HuH-7.5 (cell line): ENCODE measurements at regions not wholly inside any gene's neighbourhood (a gene's known extent, or its start where the extent isn't known, plus 50 kb on each side); places are given as distances from the start of the nearest gene placed in this dataset.

Source experiments
- DNase-seq: peaks from one replicate; pipeline ENCODE4 v3.0.0; 2011; ENCODE audit warnings: low spot score

DNA sequence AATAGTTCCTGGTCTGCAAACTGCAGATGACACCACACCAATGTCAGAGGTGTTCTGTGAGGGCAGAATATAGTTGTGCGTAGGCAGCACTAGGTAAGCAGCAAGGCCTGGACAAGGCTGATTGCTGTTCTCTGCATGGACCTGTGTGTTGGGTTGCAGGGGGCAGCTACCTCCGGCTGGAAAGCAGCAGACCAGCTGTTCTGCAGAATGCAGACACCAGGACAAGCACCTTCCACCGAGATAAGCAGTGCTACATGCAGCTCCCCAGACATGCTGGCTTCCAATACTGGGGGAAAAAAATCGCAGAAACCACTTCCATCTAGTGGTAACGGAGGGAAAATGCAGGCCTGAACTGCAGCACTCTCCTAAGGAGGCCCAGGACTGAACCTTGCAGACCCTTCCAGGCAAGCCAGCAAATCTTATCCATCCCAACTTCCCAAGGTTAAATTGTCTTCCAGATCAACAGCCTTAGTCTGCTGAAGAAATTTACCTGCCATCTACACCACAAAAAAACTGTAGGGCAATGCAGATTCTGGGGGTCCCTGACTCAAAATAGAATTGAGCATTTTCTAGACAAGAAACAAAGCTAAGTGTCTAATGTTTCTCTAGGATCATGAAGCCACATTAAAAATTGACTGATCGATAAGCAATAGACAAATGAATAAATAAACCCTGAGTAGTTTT lies 50.5 kb upstream of the COBL start:
- DNase-seq, result peak; percentile 63
